GM18498 (cell line): ENCODE measurements at regions not wholly inside any gene's neighbourhood (a gene's known extent, or its start where the extent isn't known, plus 50 kb on each side); places are given as distances from the start of the nearest gene placed in this dataset.
"Not testable (repeated sequence)": the region's sequence is repeated elsewhere in the genome, so short reads cannot be mapped to it uniquely, and the experiment has no call there.

Experiments
- ATAC-seq: cut with Tn5 transposase; IDR thresholded peaks from one replicate; pipeline ENCODE4 v1.9.1; 2021; ENCODE audit warnings: mild to moderate bottlenecking, moderate library complexity; ENCODE audit not compliant: unreplicated experiment

DNA sequence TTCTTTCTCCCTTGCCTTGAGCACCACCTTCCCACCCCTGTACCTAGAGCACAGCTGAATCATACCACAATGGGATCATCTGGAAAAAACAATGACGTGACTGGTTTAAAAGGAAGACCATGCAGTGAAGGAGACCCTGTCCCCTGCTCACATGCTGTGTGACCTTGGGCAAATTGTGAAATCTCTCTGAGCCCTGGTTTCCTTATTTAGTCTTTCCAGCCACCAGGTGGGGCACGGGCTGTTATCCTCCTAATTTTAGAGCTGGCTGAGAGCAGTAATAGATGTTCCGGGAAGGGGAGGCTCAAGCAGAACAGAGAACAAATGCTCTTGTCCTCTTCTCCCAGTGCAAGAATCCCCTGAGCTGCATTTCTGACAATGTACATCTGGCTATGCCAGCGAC, 198.3 kb downstream of the RPS24 start:
- ATAC-seq, result no peak

- ATAC-seq, result no peak
Observed at GRCh38 chr10:78236416-78237015, 202.9 kb downstream of the RPS24 start.

DNA sequence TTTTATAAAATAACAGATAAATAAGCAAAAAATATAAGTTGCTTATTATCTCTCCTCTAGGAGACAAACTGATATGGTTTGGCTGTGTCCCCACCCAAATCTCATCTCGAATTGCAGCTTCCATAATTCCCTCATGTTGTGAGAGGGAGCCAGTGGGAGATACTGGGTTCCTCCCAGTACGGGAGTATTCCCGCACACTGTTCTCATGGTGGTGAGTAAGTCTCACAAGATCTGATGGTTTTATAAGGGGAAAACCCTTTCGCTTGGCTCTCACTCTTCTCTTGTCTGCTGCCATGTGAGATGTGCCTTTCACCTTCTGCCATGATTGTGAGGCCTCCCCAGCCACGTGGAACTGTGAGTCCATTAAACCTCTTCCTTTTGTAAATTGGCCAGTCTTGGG, 204.3 kb downstream of the RPS24 start:
- ATAC-seq, result not testable (repeated sequence)

GRCh38 chr10:78247266-78247665, 213.6 kb downstream of the RPS24 start:
- no peak for ATAC-seq

DNA sequence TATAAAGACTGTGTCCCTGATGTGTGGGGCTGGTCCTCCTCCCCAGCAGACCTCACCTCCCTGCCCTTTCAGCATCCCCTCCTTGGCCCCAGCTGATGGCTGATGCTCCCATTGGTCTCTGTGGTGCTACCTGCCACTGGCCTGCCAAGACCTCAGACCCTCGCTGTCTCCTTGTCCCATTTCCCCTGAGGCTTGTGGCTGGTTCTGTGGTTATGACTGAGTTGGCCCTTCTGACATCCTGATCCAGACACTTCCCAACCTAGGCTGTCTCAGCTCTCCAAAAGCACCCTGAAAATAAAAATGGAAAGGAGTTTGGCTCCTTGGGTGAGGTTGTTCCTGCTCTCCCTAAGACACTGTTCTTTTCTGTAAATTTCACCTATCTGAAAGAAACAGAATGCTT, 214.2 kb downstream of the RPS24 start:
- ATAC-seq, result no peak

DNA sequence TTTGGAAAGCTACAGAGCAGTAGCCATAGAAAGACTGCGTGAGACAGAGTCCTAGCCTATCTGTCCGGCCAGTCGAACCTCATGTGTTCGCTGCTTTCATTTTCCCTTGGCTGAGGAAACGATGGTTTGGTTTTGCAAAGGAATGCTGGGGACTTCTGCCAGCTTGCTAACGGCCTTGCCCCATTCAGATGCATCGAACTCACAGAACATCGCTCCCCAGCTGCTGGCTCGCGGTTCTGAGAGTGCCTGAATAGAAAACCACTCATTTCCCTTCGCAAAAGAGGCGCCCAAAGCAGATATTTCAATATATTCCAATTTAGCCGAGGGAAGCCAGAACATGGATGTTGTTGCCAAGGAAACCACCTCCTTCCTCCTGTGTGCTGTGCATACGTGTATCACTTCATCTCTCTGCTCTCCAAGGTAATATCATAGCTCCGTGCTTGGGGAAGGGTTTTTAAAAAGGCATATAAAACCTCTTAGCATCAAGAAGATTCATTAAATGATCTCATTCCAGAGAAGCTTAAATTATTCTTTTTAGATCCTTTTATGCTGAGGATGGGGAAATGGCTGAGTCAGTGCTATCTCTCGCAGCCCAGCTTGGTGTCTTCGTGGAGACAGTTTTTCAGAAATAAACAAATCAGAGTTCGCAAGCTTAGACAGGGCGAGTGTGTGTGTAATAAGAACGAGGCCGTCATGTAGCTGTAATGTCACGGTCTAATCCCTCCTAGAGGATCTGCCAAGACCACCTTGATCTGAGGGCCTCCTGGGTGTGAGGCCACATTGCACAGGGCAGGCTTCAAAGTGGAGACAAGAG, 215.2 kb downstream of the RPS24 start:
- no peak for ATAC-seq

- no peak for ATAC-seq
Observed at GRCh38 chr10:78249690-78250089, 216.0 kb downstream of the RPS24 start.

GRCh38 chr10:78250313-78251015, 216.8 kb downstream of the RPS24 start:
- ATAC-seq, result no peak

DNA sequence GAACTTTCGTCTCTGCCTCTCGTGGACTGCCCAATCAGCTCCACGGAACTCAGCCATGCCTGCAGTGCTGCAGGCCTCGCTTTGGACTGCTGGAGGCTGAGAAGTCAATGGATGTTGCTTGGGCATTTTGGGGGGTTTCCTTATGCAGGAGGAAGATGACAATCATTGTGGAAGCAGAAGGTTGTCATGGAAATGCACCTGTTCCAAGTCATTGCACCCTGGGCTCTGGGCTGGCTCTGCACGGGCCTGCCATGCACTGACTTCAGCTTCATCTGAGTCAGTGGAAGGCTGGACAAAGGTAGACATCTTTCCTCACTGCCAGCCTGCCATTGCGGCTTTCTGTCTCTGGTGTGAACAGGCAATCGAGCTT, 217.3 kb downstream of the RPS24 start:
- no peak for ATAC-seq

- no peak for ATAC-seq
Observed at GRCh38 chr10:78252286-78252685, 218.6 kb downstream of the RPS24 start.

GRCh38 chr10:78253063-78253853, 219.6 kb downstream of the RPS24 start:
- ATAC-seq, result no peak

DNA sequence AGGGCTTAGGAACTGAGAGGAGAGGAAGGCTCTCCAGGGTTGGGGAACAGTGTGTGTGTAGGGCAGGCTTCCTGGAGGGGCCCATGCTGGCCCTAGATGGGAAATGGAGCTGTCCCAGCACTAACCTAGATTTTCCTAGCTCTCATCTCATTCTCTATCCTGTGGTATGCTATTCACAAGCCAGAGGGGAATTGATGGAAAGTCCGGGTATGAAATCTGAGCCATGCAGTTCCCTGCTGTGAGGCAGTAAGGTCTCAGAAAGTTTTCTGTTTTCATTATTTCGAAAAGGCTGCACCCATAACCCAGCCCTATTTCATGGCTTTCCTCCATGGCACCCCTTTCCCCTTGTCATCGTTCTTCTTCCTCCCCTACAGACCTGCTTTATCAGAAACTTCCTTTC, 220.3 kb downstream of the RPS24 start:
- ATAC-seq, result no peak

DNA sequence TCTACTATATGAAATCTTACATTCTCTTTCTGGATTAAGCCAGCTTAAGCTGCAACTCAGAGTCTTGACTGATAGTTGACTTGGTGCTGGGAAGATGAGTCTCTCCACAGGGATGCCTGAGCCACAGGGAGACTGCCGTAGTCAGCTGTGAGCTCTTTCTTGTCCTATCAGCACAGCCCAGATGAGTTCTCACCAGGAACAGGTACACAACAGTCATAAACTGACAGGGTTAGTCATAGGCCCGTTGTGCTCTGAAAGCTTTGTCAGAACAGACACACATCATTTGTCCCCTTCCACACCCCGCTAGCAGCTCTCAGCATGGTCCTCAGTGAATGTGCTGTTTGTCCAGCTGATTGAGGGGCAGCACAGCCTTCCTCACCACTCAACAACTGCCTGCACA, 221.6 kb downstream of the RPS24 start:
- no peak for ATAC-seq

DNA sequence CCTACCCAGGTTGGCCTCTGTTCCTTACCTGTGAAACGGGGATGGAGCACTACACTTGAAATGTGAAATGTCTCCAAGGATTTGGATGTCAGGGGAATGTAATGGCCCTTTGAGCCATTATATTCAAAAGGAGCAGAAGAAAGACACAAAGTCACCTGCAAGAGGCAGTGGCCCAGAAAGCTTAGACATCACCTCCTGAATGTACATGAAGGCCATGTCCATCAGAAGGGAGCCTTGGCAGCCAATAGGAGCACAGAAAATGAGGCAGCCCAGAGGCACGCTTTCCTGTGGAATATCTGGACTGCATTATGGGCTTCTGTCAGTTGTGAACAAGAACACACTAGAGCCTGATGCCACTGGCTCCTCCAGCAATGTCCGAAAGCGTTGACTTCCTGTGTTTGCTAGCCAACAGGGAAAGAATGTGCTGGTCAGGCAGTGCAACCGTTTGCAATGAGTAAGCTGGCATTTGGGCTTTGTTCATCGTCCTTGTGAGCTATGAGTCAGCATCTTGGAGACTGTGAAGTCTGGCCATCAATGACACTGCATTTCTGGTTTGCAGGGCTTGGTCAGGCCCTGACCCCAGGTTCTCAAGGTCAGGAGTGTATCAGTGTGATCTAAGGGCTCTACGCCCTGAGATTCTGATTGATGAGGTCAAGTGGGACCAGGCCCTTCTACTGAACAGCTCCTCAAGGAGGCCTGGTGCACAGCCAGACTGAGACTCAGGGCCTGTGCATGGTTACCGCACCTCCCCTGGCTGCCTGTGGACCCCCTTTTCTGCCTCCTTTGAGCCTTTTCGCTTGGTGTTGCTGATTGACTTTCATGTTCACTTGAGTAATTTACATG, 222.4 kb downstream of the RPS24 start:
- ATAC-seq, result no peak

DNA sequence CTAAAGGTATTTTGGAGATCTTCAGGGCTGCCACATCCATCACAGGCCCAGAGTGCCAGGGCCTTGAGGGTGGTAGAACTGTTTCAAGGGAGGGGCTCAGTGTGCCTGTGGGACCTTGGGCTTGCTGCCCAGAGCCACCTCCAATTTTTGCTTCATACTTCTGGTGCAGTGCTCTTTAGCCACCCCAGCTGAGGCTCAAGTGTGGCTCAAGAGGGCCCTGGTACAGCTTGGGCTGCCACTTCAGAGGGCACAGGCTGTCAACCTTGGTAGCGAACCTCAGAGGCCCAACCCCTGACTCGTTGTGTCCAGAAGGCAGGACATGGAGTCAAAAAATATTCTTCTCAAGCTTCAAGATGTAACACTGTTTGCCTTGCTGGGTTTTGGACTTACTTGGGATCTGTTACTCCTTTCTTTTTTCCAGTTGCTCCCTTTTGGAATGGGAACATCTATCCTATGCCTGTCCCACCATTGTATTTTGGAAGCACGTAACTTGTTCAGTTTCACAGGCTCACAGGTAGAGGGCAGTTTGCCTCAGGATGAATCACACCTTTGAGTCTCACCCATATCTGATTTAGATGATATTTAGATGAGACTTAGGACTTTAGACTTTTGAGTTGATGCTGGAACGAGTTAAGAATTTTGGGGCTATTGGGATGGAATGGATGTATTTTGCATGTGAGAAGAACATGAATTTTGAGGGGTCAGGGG, 224.8 kb downstream of the RPS24 start:
- no peak for ATAC-seq

- ATAC-seq, result no peak
Observed at GRCh38 chr10:78259391-78259790, 225.7 kb downstream of the RPS24 start.

DNA sequence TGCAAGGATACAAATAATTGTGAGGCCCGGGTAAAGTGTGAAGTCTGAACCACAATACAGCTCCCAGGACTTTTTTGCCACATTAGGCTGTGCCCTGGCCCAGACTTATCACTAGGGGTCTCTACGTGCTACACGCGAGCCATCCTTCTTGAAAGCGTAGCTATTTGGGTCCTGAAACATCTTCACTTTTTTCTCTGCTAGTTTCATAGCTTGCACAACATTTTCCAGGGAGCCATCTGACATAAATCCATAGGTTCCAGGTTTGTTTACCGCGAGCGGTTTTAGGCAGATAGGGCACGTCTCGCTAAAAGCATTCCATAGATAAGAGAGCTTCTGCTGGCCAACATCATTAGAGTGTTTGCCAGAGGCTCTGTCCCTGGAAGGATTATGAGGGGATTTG, 226.5 kb downstream of the RPS24 start:
- ATAC-seq, result no peak

DNA sequence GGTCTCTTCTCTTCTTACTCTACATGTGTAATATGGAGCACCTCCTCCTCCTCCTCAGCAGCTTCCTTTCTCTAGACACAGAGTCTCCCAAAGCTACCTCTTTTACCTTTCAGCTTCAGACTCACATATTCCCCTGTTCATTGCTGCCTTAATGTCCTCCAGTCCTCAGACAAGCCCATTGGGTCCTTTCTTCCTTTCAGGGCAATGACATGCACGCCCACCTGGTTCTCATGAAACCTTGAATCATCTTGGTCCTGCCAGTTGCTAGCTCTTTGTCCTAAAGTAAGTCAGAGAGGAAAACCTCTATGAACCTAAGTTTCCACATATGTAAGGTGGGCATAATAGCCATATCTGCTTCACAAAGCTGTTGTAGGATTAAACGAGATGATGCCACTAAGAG, 227.0 kb downstream of the RPS24 start:
- ATAC-seq, result no peak

DNA sequence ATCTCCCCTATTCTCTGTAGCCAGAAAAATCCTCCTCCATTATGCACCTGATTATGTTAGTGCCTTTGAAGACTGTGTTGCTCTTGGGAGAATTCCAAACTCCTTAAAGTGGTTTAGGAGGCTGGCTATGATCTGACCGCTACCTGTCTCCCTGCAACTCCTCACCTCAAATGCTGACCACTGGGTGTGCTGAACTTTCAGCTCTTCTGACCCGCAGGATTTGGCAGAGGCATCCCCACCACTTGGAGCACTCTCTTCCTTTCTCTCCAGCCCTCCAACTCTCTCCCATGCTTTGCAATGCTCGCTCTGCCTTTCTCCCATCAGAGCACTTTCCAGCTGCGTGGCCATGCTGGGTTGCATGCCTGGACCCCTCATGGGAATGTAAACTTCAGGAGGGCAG, 227.6 kb downstream of the RPS24 start:
- ATAC-seq, result no peak

- no peak for ATAC-seq
Observed at GRCh38 chr10:78262860-78263259, 229.2 kb downstream of the RPS24 start.
